ENCODE measurements at regions not wholly inside any gene's neighbourhood (a gene's known extent, or its start where the extent isn't known, plus 50 kb on each side); places are given as distances from the start of the nearest gene placed in this dataset.
"Not testable (repeated sequence)": the region's sequence is repeated elsewhere in the genome, so short reads cannot be mapped to it uniquely, and the experiment has no call there.

DNA sequence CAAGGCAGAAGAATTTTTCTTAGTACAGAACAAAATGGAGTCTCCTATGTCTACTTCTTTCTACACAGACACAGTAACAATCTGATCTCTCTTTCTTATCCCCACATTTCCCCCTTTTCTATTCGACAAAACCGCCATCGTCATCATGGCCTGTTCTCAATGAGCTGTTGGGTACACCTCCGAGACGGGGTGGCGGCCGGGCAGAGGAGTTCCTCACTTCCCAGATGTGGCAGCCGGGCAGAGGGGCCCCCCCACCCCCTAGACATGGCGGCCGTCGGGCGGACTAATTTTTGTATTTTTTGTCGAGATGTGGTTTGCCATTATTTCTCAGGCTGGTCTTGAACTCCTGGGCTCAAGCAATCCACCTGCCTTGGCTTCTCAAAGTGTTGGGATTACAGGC lies 198.4 kb upstream of the PELI2 start:
- DNase-seq (ENCODE audit: low read depth, low spot score); H3K27ac ChIP-seq: not testable (repeated sequence)

GRCh38 chr14:55921511-55921910 lies 196.7 kb upstream of the PELI2 start:
- no peak for DNase-seq (ENCODE audit: low read depth, low spot score)
- H3K27ac ChIP-seq: no peak overlapping the region

- no peak for DNase-seq (ENCODE audit: low read depth, low spot score)
- no peak overlapping the region for H3K27ac ChIP-seq
Observed at GRCh38 chr14:55926007-55926406, 192.2 kb upstream of the PELI2 start.

- no peak overlapping the region for H3K27ac ChIP-seq
Observed at GRCh38 chr14:55927028-55927427, 191.2 kb upstream of the PELI2 start.

DNA sequence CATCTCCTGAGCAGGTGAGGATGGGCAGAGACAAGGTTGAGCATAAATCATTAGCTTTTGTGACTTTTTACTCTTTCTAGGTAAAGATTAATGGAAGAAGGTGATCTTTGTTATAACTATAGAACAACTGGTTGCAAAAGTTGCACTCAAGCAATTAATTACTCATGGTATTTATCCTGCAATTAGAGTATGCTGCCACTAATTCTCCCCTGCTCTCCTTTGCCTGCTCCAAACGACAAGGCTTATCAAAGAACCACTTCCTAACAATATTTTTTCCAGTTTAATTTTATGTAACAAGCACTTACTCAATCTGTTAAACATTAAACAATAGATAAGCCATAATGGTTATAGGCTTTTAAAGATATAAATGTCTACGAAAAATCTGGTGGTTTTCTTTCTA lies 189.9 kb upstream of the PELI2 start:
- DNase-seq (ENCODE audit: low read depth, low spot score): no peak
- H3K27ac ChIP-seq: no peak overlapping the region

More at GRCh38 chr14:55927028-55927427, 191.2 kb upstream of the PELI2 start:
- no peak for DNase-seq (ENCODE audit: low read depth, low spot score)

DNA sequence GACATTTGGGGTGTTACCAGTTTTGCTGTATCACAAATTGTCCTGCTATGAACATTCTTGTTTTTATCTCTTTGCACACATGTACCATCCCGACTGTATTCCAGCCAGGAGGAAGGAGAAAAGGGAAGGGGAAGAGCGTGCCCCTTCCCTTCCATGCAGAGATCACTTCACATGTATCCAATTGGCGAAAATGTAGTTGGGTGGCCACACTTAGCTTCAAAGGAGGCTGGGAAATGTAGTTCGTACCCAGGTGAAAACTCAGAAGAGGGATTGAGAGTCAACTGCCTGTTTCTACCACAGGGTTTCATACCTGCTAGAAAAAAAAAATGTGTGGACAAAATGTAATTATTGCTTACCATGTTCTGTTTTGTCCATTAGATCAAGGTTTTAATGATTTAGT lies 189.1 kb upstream of the PELI2 start:
- no peak for DNase-seq (ENCODE audit: low read depth, low spot score)
- no peak overlapping the region for H3K27ac ChIP-seq

DNA sequence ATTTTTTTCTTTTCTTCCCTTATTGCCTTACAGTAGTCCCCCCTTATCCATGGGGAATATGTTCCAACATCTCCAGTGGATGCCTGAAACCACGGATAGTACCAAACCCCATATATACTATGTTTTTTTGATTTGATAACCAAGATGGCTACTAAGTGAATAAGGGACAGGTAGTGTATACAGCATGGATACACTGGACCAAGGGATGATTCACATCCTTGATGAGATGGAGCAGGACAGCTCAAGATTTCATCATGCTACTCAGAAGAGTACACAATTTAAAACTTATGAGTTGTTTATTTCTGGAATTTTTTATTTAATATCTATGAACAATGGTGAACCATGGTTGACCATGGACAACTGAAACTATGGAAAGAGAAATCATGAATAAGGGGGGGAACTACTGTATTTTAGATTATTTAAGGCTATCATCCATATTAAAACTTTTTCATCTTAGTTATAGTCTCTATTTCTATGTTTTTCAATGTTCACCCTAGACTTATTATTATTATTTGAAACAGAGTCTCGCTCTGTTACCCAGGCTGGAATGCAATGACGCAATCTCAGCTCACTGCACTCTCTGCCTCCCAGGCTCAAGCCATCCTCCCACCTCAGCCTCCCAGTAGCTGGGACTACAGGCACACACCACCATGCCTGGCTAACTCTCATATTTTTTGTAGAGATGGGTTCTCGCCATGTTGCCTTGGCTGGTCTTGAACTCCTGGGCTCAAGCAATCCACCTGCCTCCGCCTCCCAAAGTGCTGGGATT lies 188.0 kb upstream of the PELI2 start:
- peak overlapping the region; percentile 41 for H3K27ac ChIP-seq
- no peak for DNase-seq (ENCODE audit: low read depth, low spot score)

GRCh38 chr14:55936691-55937090 lies 181.5 kb upstream of the PELI2 start:
- DNase-seq (ENCODE audit: low read depth, low spot score): no peak
- H3K27ac ChIP-seq: no peak overlapping the region

DNA sequence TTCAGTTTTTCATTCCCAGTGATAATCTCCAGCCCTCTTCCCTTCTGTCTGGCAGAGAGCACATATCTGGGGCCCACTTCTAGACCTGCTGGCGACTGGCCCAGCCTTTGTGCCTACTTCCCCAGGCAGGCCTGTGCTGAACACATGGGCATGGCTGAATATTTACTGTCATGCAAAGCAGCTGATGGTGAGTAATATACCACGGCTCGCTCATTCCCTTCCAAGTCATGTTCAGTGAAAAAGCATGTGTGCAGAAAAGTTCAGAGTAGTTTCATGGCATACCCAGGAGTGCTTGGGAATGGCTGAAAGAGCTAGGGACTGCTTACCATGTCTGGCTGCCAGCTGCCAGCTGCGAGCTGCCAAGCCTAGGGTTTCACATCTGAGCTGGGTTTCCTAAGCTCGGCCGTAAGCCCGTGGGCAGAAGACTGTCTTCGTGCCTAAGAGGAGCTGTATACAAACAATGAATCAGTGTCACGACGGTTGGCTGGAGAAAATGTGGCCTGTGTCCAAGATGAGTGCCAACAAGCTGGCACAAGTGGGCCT lies 179.9 kb upstream of the PELI2 start:
- H3K27ac ChIP-seq: peak overlapping the region; percentile 54
- peak; percentile 60 for DNase-seq (ENCODE audit: low read depth, low spot score)

DNA sequence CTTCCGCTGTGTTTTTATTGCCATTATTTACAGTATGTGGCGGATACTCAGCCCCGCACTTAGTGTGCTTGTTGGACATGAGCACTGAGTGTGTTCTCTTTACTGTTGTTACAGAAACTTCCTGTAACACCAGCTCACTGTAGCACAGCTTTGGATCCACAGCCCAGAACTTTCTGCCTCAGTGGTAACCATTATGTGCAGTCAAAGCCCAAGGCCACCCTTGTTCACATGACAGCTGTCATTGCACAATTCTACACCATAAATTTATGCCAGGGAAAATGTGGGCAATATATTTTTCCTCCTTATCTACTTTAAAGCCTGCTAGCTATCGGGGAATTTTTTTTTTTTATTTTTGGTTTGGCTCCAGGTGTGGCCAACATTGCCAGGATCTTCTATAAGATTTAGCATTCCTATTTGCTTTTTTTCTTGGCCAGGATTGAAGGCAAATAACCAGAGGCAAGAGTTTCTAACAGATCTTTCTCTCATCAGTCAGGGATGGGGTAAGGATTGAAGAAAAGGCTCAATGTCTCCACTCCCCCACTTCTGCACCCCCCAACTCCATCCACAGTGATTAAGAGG lies 176.0 kb upstream of the PELI2 start:
- DNase-seq (ENCODE audit: low read depth, low spot score): no peak
- no peak overlapping the region for H3K27ac ChIP-seq

DNA sequence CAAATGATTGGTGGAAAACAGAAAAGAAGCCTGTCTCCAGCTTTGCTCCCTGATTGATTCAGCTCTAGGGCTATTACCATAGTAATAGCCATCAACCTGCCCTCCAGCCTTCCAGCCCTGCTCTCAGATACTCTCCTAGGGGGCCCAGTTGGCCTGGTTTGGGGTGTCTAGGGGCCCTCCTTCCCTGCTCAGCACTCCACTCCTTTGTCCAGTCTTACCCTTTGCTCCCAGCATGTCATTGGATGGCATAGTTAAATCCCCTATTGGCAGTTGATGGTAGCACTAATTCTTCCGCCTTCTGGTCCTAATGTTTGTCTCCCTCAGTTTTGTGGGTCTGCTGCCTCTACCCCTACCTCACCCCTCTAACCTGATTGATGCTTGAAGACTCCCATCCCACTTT lies 175.4 kb upstream of the PELI2 start:
- no peak for DNase-seq (ENCODE audit: low read depth, low spot score)
- H3K27ac ChIP-seq: no peak overlapping the region

DNA sequence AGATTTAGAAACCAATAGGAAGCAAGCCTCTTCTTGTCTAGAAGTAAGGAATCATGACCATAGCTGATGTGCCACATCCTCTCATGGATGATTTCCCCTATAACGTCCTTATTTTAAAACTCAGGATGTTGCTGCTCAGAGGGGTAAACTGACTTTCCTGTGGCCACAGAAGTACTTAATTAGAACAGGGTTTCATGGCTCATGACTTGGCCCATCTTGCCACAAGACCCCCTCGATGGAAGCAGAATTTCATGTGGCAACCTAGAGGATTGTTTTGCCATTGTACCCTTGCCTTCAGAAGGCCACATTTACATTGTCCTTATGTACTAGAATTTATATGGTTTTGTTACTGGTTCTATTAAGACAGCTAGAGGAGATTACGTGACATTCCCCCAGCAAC lies 173.5 kb upstream of the PELI2 start:
- no peak overlapping the region for H3K27ac ChIP-seq
- DNase-seq (ENCODE audit: low read depth, low spot score): no peak

DNA sequence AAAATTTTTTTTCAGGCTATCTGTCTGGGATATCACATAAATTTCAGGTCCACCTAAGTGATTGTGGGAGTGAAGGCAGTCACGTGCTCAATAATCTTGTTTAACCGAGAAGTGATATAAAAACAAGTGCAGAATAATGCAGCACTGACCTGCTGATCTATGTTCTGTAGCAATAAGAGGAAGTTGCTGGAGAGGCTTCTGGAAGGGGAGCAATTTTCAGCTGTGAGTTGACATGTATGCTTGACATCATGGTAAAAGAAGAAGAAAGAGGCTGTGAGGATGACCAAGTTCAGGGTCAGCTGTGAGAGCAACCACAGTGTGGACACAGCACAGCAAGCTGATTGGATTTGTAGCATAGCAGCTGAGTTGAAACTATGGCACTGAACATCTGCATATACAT lies 172.0 kb upstream of the PELI2 start:
- H3K27ac ChIP-seq: no peak overlapping the region
- DNase-seq (ENCODE audit: low read depth, low spot score): no peak

DNA sequence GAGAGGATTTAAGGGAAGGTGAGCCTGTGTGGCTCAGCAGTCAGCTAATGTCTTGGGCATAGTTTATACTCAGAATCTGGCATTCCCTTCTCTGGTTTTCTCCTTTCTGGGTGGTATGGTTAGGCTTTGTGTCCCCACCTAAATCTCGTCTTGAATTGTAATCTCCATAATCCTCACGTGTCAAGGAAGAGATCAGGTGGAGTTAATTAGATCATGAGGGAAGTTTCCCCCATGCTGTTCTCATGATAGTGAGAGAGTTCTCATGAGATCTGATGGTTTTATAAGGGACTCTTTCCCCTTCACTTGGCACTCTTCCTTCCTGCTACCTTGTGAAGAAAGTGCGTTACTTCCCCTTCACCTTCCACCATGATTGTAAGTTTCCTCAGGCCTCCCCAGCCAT lies 169.8 kb upstream of the PELI2 start:
- DNase-seq (ENCODE audit: low read depth, low spot score): no peak
- H3K27ac ChIP-seq: no peak overlapping the region

- no peak overlapping the region for H3K27ac ChIP-seq
- no peak for DNase-seq (ENCODE audit: low read depth, low spot score)
Observed at GRCh38 chr14:55949708-55950107, 168.5 kb upstream of the PELI2 start.

DNA sequence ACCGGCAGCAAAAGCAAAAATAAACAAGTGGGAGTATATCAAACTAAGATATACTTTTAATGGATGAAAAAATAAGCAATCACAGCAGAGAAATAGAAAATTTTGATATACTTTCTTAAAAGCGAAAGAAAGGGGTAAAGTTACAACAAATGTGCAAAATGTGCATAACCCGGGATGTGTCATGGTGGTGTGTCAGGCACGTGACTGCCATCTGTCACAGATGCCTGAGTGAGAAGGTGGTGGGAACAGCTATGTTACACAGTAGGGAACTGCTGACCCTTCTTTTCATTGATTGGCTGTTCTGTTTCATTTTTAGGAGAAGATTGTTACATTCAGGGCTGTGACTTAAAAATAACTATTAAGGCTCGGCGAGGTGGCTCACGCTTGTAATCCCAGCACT lies 168.1 kb upstream of the PELI2 start:
- H3K27ac ChIP-seq: no peak overlapping the region
- no peak for DNase-seq (ENCODE audit: low read depth, low spot score)

DNA sequence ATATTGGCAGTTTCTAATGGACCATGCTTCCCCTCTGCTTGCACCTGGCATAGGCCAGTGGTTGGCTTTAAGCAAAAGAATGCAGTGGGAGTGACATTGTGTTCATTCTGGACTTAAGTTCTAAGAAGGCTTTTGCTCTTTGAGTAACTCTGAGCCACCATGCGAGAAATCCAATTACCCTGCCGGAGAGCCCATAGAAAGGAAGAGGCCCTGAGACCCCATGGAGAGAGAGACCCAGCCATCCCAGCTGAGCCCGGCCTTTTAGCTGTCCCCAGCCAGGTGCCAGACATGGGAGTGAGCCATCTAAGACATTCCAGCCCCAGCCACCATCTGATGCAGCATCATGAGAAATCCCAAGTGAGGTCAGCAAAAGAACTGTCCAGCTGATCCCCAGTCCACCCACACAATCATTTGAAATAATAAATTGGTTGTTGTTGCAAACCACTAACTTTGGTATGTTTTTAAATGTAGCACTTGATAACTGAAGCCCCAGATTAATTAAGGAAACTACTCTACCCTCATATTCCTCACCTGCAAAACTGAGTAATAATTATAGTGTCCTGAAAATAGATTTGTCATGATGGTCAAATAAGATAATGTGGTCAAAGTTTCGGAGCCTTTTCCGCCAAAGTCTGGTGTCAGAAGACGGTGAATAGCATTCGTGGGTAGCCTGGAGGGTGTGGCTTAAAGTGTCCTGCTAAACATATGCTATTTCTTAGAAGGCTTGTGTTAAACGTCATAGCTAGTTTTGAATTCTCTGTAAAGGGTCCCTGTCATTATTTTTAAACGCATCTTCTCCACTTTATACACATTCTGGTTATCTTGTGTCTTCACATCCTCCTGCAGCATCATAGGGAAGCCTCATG lies 166.6 kb upstream of the PELI2 start:
- no peak for DNase-seq (ENCODE audit: low read depth, low spot score)

DNA sequence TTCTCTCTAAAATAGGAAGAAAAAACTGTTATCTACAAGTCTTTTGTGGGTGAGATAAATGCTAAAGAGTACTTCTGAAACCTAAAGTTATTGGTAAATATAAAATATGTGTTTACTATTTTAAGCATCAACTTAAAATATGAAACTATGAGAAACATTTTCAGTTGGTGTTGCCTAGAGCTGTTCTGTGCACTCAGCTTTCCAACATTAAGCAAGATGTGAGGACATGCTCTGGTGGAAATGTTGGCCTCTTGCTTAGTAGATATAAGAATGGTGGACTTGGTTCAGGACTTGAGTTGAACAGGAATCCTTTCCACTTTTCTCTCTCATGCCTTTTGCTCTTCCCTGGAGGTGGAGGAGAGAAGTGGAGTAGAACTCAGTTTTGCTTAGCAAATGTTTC lies 164.1 kb upstream of the PELI2 start:
- no peak overlapping the region for H3K27ac ChIP-seq
- DNase-seq (ENCODE audit: low read depth, low spot score): no peak

More for the DNA sequence above, 166.6 kb upstream of the PELI2 start:
- no peak overlapping the region for H3K27ac ChIP-seq

DNA sequence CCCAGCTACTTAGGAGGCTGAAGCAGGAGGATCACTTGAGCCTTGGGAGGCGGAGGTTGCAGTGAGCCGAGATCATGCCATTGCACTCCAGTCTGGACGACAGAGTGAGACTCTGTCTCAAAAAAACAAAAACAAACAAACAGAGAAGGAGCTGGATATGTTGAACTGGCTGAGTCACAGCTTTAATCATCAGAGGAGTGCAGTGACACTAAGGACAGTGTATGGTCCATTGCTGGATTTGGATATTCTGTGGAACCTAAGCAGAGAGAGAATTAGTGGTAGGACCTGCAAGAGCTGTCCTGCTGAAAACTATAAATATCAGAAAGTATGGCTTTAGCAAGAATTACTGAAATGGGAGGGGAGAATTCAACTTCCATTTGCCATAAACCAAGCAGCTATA lies 163.0 kb upstream of the PELI2 start:
- no peak overlapping the region for H3K27ac ChIP-seq
- no peak for DNase-seq (ENCODE audit: low read depth, low spot score)

- H3K27ac ChIP-seq: no peak overlapping the region
- no peak for DNase-seq (ENCODE audit: low read depth, low spot score)
Observed at GRCh38 chr14:55957950-55958349, 160.3 kb upstream of the PELI2 start.

DNA sequence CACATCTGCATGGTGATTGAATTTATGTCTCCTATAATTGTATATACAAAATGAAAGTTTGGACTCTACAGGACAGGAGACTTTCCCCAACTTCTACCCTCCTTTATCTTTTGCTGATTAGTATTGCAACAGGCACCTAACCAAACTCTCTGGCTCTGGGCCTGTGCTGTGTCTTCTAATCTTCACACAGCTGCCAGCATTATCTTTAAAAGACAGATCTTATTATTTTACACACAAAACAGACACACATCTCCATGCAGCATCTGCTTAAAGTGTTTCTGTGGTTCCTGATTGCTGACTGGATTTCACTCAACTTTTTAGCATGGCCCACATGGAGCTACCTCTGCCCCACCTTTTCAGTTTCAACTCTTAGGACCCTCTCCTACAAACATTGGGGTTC lies 154.9 kb upstream of the PELI2 start:
- H3K27ac ChIP-seq: no peak overlapping the region
- DNase-seq (ENCODE audit: low read depth, low spot score): no peak

All from epithelial cell of prostate (primary cell).